H1 (cell line): ENCODE measurements at regions not wholly inside any gene's neighbourhood (a gene's known extent, or its start where the extent isn't known, plus 50 kb on each side); places are given as distances from the start of the nearest gene placed in this dataset.
A peak's percentile ranks its signal among the peaks of the same experiment; 100 is the strongest.

Experiments
- CHD2 ChIP-seq: IDR thresholded peaks from 2 replicates; pipeline ENCODE4 v1.6.1; 2012; ENCODE audit warnings: low read length, improper control_type of control experiment
- EZH2 ChIP-seq: fragments of 200-600 bp; sonication (generic); IDR thresholded peaks from 2 replicates; pipeline ENCODE4 v1.7.1; 2012; ENCODE audit warnings: low read depth, mild to moderate bottlenecking, moderate library complexity, low read length, inconsistent platforms; ENCODE audit not compliant: severe bottlenecking
- FOSL1 ChIP-seq: IDR thresholded peaks from 2 replicates; pipeline ENCODE4 v1.6.1; 2011; ENCODE audit warnings: mild to moderate bottlenecking, low read depth, low read length, moderate library complexity; ENCODE audit not compliant: insufficient read depth
- POLR2A ChIP-seq, 2 experiments: IDR thresholded peaks; 1 replicate in 1 of 2; 2 replicates in 1 of 2; pipeline ENCODE4 v1.6.1; 2011; ENCODE audit warnings: low read depth in 2 of 2, low read length in 2 of 2, mild to moderate bottlenecking in 2 of 2; ENCODE audit errors: control extremely low read depth in 1 of 2
- POU5F1 ChIP-seq: IDR thresholded peaks from 2 replicates; pipeline ENCODE4 v1.6.1; 2011; ENCODE audit warnings: low read depth, mild to moderate bottlenecking, low read length, moderate library complexity
- SIN3A ChIP-seq, 2 experiments: IDR thresholded peaks in 1 of 2; conservative IDR thresholded peaks in 1 of 2; 2 replicates each; pipeline ENCODE4 v1.6.1; 2011 to 2012; ENCODE audit warnings: low read length in 2 of 2, improper control_type of control experiment in 1 of 2, low read depth in 1 of 2, mild to moderate bottlenecking in 1 of 2
- SP1 ChIP-seq: IDR thresholded peaks from 2 replicates; pipeline ENCODE4 v1.6.1; 2011; ENCODE audit warnings: low read depth, low read length
- TBP ChIP-seq: IDR thresholded peaks from 2 replicates; pipeline ENCODE4 v1.6.1; 2011; ENCODE audit warnings: low read depth, low read length, improper control_type of control experiment
- TCF12 ChIP-seq: IDR thresholded peaks from 2 replicates; pipeline ENCODE4 v1.6.1; 2011; ENCODE audit warnings: low read depth, mild to moderate bottlenecking, low read length
- TEAD4 ChIP-seq: IDR thresholded peaks from 2 replicates; pipeline ENCODE4 v1.6.1; 2012; ENCODE audit warnings: low read depth, low read length, inconsistent platforms, mixed read lengths
- TF ChIP-seq, protein P1 (sequence below), 3 experiments: IDR thresholded peaks; 1 replicate in 2 of 3; 2 replicates in 1 of 3; pipeline versions ENCODE4 v1.5.1 to v1.6.1; 2011; ENCODE audit warnings: low read length in 3 of 3, mild to moderate bottlenecking in 3 of 3, inconsistent platforms in 2 of 3, low read depth in 1 of 3, moderate library complexity in 1 of 3; ENCODE audit not compliant: insufficient read depth in 1 of 3; ENCODE audit errors: control extremely low read depth in 1 of 3
- TF ChIP-seq, protein P2 (sequence below): IDR thresholded peaks from 2 replicates; pipeline ENCODE4 v1.6.1; 2012; ENCODE audit warnings: low read length, inconsistent platforms
- TF ChIP-seq, protein P3 (sequence below): IDR thresholded peaks from 2 replicates; pipeline ENCODE4 v1.6.1; 2011; ENCODE audit warnings: low read depth, mild to moderate bottlenecking, low read length; ENCODE audit not compliant: insufficient read depth

GRCh38 chr13:73984949-73985691 lies 149.1 kb downstream of the KLF12 start:
- no peak for TF ChIP-seq CHD2
- no peak for TF ChIP-seq TBP
- TF ChIP-seq, protein P1, sequence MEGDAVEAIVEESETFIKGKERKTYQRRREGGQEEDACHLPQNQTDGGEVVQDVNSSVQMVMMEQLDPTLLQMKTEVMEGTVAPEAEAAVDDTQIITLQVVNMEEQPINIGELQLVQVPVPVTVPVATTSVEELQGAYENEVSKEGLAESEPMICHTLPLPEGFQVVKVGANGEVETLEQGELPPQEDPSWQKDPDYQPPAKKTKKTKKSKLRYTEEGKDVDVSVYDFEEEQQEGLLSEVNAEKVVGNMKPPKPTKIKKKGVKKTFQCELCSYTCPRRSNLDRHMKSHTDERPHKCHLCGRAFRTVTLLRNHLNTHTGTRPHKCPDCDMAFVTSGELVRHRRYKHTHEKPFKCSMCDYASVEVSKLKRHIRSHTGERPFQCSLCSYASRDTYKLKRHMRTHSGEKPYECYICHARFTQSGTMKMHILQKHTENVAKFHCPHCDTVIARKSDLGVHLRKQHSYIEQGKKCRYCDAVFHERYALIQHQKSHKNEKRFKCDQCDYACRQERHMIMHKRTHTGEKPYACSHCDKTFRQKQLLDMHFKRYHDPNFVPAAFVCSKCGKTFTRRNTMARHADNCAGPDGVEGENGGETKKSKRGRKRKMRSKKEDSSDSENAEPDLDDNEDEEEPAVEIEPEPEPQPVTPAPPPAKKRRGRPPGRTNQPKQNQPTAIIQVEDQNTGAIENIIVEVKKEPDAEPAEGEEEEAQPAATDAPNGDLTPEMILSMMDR (IDR thresholded peaks at IDR 0.05; ENCODE audit: control extremely low read depth in 1 of 3, insufficient read depth in 1 of 3, low read depth in 1 of 3, low read length in 3 of 3): peak in 2 of 3 experiments; percentile 11 to 29; a peak in 2 of 4 replicates
- TF ChIP-seq TEAD4: no peak
- TF ChIP-seq POLR2A (IDR thresholded peaks at IDR 0.05; ENCODE audit: control extremely low read depth in 1 of 2, low read depth in 2 of 2, low read length in 2 of 2): no peak
- TF ChIP-seq, protein P2, sequence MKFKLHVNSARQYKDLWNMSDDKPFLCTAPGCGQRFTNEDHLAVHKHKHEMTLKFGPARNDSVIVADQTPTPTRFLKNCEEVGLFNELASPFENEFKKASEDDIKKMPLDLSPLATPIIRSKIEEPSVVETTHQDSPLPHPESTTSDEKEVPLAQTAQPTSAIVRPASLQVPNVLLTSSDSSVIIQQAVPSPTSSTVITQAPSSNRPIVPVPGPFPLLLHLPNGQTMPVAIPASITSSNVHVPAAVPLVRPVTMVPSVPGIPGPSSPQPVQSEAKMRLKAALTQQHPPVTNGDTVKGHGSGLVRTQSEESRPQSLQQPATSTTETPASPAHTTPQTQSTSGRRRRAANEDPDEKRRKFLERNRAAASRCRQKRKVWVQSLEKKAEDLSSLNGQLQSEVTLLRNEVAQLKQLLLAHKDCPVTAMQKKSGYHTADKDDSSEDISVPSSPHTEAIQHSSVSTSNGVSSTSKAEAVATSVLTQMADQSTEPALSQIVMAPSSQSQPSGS: no peak
- TF ChIP-seq POU5F1: no peak
- no peak for TF ChIP-seq FOSL1
- TF ChIP-seq SP1: no peak
- TF ChIP-seq TCF12: no peak
- no peak for TF ChIP-seq EZH2
- TF ChIP-seq, protein P3, sequence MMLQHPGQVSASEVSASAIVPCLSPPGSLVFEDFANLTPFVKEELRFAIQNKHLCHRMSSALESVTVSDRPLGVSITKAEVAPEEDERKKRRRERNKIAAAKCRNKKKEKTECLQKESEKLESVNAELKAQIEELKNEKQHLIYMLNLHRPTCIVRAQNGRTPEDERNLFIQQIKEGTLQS: no peak
- TF ChIP-seq SIN3A (conservative IDR thresholded peaks at IDR 0.05 in 1 of 2, IDR thresholded peaks at IDR 0.05 in 1 of 2; ENCODE audit: low read depth in 1 of 2, low read length in 2 of 2): no peak
